D721Med (cell line): ENCODE measurements at regions not wholly inside any gene's neighbourhood (a gene's known extent, or its start where the extent isn't known, plus 50 kb on each side); places are given as distances from the start of the nearest gene placed in this dataset.

ENCODE experiments used
- DNase-seq: peaks from one replicate; pipeline ENCODE4 v3.0.0; 2011; ENCODE audit warnings: low spot score; ENCODE audit not compliant: insufficient read length
- FAIRE-seq: peaks from 2 replicates; lab custom pipeline; 2011; peaks lifted over from hg19 to GRCh38; lab: Jason Lieb, UNC
- TF ChIP-seq, protein P1 (sequence below): IDR thresholded peaks from 2 replicates; pipeline ENCODE4 v1.5.1; 2012; ENCODE audit warnings: mild to moderate bottlenecking, control low read depth; ENCODE audit not compliant: insufficient read depth; ENCODE audit errors: missing control alignments

- no peak for DNase-seq
- no peak for FAIRE-seq
- TF ChIP-seq, protein P1, sequence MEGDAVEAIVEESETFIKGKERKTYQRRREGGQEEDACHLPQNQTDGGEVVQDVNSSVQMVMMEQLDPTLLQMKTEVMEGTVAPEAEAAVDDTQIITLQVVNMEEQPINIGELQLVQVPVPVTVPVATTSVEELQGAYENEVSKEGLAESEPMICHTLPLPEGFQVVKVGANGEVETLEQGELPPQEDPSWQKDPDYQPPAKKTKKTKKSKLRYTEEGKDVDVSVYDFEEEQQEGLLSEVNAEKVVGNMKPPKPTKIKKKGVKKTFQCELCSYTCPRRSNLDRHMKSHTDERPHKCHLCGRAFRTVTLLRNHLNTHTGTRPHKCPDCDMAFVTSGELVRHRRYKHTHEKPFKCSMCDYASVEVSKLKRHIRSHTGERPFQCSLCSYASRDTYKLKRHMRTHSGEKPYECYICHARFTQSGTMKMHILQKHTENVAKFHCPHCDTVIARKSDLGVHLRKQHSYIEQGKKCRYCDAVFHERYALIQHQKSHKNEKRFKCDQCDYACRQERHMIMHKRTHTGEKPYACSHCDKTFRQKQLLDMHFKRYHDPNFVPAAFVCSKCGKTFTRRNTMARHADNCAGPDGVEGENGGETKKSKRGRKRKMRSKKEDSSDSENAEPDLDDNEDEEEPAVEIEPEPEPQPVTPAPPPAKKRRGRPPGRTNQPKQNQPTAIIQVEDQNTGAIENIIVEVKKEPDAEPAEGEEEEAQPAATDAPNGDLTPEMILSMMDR = no peak
Measured at GRCh38 chr5:96081276-96081858, 119.7 kb upstream of the ELL2 start.

GRCh38 chr5:96080557-96080956 is 118.9 kb upstream of the ELL2 start:
- DNase-seq (no peak), FAIRE-seq (no peak)
- TF ChIP-seq, protein P1 = no peak

GRCh38 chr5:96079962-96080361 is 118.3 kb upstream of the ELL2 start:
- TF ChIP-seq, protein P1 = no peak

GRCh38 chr5:96079075-96079474 is 117.4 kb upstream of the ELL2 start:
- no peak for FAIRE-seq
- no peak for DNase-seq
- TF ChIP-seq, protein P1 = no peak

More at GRCh38 chr5:96079962-96080361, 118.3 kb upstream of the ELL2 start:
- no peak for FAIRE-seq
- no peak for DNase-seq

DNA sequence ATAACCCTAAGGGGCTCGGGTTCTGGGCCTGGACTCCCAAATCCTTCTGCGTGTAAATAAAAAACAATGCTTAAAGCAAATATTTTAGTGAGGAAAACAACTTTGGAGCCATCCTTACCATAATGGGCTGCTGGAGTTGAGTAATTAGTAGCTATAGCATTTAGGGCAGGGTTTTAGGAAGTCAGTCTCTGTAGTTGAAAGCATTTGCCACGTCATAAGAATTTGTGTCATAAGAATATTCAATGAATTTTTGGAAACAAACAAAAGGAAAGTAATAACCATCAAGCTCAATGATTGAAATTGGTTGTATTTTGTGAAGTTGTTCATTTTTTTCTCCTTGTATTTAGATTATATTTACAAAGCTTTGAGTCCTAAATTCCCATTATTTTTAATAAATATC is 114.8 kb upstream of the ELL2 start:
- no peak for DNase-seq
- TF ChIP-seq, protein P1 = no peak
- no peak for FAIRE-seq

DNA sequence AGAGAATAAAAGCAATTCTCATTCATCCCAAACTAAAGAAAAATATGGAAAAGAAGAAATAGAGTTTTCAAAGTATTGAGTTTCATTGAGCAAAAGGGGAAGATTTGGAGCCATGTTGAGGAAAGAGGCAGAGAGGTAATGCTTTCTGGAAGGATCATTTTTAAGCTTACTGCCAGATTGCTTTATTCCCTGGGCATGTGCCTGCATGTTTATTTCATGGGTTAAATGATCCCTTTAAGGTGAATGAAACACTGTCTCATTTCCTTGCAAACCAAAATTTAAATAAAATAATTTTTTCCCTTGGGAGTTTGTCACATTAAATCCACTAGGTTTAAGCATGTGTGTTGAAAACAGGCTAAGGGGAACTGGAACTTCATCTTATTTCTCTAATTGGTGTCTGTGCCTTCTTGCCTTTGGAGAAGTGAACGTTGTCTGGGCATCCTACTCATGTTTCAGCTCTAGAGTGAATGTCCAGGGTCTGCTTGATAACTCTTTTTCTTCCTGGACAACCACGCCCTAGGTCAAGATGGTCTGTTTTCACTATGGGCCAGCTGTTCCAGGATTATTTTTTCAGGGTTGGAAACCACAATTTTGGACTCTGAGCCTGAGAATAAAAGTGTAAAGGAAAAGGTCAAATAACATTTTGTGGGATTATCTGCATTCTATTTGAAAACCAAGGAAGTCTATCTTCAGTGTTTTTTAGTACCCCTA is 114.1 kb upstream of the ELL2 start:
- FAIRE-seq (no peak), DNase-seq (no peak)
- TF ChIP-seq, protein P1 = no peak

GRCh38 chr5:96074870-96075269 is 113.2 kb upstream of the ELL2 start:
- FAIRE-seq (no peak), DNase-seq (no peak)
- TF ChIP-seq, protein P1 = no peak
